ENCODE measurements at regions not wholly inside any gene's neighbourhood (a gene's known extent, or its start where the extent isn't known, plus 50 kb on each side); places are given as distances from the start of the nearest gene placed in this dataset.
"Not testable (repeated sequence)": the region's sequence is repeated elsewhere in the genome, so short reads cannot be mapped to it uniquely, and the experiment has no call there.

DNA sequence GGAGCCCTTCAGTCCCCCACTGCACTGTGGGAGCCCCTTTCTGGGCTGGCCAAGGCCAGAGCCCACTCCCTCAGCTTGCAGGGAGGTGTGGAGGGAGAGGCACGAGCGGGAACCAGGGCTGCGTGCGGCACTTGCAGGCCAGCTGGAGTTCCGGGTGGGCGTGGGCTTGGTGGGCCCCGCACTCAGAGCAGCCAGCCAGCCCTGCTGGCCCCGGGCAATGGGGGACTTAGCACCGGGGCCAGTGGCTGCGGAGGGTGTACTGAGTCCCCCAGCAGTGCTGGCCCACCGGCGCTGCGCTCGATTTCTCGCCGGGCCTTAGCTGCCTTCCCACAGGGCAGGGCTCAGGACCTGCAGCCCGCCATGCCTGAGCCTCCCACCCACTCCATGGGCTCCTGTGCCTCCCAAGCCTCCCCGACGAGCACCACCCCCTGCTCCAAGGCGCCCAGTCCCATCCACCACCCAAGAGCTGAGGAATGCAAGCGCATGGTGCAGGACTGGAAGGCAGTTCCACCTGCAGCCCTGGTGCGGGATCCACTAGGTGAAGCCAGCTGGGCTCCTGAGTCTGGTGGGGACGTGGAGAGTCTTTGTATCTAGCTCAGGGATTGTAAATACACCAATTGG lies 776.2 kb downstream of the KCTD8 start:
- not testable (repeated sequence) for DNase-seq

- no peak for DNase-seq
Observed at GRCh38 chr4:43680421-43680820, 768.2 kb downstream of the KCTD8 start.

DNA sequence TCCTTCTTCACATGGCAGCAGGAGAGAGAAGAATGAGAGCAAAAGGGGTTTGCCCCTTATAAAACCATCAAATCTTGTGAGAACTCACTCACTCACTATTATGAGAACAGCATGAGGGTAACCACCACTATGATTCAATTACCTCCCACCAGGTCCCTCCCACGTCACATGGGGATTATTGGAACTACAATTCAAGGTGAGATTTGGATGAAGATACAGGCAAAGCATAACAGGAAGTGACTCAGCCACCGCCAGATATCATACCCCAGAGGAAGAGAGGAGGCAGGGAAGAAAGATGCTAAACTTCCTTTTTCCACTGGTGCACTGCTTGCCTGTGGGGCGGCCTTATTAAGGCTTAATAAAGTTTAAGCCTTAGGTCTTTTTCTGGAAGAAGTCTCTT lies 766.1 kb downstream of the KCTD8 start:
- no peak for DNase-seq

DNA sequence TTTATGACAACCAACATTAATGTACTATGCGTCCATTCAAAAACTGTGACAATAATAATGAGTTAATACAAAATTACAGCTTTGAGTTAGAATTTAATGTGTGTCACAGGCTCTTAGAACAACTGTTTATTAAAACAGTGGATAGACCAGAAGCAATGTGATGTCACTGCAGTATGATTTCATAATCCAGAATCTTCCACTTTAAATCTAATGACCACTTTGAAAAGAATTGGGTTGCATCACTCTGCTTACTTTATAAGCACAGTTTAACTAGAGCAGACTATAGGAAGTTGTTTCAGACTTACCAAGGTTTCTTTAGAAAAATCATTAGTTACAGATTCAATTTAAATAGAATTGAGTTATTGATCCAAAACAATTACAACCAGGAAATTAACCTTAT lies 758.5 kb downstream of the KCTD8 start:
- no peak for DNase-seq

DNA sequence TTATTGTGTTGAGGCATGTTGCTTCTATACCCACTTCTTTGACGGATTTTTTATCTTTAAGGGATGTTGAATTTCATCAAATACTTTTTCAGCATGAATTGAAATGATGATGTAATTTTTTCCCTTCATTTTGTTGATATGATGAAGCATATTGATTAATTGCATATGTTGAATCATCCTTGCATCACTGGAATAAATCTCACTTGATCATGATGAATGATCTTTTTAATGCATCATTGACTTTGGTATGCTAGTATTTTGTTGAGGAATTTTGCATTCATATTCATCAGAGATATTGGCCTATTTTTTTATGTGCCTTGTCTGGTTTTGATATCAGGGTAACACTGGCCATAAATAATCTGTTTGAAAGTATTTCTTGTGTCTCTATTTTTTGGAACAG lies 754.7 kb downstream of the KCTD8 start:
- no peak for DNase-seq

- no peak for DNase-seq
Observed at GRCh38 chr4:43709443-43709842, 739.2 kb downstream of the KCTD8 start.

DNA sequence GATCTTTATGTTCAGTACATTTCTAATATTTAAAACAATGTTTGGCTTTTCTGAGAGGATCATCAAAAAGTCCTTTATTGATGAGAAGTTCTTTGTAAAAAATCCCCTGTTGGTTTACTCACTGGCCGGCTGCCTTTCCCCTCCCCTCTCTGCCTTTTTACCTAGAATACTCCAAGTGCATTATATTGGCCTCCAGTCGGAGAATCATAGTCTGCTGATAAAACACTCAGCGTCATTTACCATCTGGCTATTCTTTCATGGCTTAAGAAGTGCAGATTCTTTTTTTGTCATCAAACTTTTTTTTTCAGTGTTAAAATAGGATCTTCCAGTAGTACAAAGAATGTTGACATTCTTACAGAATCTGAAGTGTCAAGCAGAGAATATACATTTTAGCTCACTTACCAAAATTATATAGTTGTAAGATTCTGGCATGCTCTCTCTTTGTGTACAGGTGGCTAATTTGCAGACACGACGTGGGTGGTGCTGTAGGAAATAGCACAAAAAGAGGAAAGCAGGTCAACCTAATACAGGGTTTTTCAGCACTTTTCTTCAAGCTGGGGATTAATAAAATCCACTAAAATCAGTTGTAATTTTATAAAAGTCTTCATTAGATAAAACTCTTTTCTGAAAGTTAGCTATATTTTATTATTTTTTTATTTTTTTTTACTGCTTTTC lies 731.8 kb downstream of the KCTD8 start:
- no peak for DNase-seq

DNA sequence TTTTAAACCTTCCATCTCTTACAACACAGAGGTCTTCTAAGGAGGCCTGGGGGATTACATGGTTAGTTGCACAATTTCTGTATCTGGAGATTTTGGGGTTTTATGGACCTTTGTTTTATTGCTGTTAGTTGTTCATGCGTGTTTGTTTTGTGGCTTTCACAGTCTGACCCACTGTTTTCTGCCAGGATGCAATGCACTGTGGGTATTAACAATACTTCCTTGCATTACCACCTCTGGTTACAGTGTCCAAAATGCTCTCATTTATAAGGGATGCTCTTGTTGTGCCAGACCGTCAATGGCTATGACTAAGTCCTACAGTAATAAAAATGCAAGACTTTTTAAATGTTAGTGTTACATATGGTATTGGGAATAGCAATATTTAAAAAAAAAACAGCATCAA lies 730.2 kb downstream of the KCTD8 start:
- no peak for DNase-seq

DNA sequence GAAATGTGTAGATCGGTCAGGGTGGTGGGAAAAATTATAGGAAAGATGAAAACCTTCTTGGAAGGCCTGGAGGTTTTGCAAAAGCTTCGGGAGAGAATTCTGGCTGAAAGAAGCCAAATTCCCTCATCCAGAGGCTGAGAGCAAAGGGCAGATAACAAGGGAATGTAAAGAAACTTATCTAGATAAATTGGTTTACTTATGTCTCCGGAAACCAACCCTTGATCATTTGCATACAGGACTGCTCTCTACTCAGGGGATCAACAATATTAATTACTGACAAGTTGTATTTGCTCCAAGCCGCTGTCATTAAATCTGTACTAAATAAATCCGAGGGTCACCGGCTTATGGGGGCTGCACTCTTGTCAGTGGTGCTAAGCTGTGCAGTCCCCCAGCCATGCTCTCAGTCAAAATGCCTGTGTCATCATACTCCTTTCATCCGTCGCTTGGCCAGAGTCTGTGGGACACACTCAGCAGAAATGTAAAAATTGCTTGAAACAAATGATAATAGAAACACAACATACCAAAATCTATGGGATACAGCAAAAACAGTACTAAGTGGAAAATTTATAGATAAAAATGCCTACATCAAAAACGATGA lies 715.7 kb downstream of the KCTD8 start:
- DNase-seq, result no peak

DNA sequence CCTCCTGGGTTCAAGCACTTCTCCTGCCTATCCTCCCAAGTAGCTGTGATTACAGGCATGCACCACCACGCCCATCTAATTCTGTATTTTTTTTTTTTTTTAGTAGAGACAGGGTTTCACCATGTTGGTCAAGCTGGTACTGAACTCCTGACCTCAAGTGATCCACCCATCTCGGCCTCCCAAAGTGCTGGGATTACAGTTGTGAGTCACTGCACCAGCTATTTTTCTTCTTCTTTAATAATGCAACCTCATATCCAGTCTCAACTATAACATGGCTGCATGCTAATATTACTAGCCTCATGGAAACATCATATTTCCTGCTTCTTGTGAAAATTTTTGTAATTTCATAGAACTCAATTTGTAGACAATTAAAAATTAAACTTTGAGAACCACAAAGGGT lies 706.5 kb downstream of the KCTD8 start:
- no peak for DNase-seq

DNA sequence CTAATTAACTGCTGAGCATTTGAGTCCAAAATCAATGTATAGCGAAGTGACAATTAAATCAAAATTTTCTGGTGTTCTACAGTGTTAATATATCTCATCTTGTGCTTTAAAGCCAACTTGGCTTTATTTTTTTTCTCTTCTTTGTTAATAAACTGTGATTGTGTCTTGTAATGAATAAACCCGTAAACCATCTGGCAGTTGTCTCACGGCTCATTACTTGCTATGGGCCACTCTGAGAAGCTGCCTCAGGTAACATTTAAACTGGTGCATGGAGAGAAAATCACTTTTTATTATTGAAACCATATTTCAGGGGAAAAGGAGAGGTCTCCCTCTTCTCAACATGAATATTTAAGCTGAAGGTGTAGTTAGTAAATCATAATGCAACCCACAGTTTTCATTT lies 694.0 kb downstream of the KCTD8 start:
- no peak for DNase-seq

DNA sequence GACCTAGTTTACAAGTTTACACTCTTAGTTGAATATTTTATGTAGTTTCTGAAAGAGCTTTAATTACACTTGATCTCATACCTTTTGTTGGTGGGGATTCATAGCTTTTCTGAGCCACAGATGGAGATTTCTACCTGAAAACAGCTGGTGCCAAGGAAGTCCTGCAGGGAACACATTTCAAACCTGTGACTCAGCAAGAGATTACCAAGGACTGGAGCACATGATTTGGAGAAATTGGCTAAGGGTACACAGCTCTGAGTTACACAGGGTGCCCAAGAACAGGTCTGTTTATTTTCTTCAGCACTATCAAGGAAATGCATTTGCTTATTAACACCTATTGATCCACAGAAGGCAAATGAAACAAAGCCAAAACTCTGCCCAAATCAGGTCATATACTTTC lies 691.5 kb downstream of the KCTD8 start:
- no peak for DNase-seq

GRCh38 chr4:43758836-43759235 lies 689.8 kb downstream of the KCTD8 start:
- DNase-seq, result no peak

GRCh38 chr4:43763029-43763610 lies 685.5 kb downstream of the KCTD8 start:
- no peak for DNase-seq

- no peak for DNase-seq
Observed at GRCh38 chr4:43765514-43765913, 683.1 kb downstream of the KCTD8 start.

DNA sequence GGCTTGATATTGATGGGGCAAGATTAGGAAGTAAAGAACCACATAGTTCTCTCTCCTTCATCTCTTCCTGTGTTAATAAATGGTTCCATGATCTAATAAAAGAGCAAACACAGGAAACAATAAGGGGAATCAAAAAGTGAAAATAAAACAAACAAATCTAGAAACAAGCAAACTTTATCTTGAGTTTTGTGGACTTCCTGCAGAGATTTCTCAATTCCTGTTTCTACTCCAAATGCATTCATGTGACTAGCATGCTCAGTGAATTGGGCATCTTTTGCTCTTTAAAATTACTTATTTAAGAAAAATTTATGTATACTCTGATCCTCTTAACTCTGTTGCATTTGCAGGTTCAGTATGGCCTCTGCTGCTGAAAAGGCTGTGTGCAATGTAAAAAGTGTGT lies 682.0 kb downstream of the KCTD8 start:
- DNase-seq, result no peak

- DNase-seq, result peak; percentile 18
Observed at GRCh38 chr4:43776371-43776770, 672.2 kb downstream of the KCTD8 start.

DNA sequence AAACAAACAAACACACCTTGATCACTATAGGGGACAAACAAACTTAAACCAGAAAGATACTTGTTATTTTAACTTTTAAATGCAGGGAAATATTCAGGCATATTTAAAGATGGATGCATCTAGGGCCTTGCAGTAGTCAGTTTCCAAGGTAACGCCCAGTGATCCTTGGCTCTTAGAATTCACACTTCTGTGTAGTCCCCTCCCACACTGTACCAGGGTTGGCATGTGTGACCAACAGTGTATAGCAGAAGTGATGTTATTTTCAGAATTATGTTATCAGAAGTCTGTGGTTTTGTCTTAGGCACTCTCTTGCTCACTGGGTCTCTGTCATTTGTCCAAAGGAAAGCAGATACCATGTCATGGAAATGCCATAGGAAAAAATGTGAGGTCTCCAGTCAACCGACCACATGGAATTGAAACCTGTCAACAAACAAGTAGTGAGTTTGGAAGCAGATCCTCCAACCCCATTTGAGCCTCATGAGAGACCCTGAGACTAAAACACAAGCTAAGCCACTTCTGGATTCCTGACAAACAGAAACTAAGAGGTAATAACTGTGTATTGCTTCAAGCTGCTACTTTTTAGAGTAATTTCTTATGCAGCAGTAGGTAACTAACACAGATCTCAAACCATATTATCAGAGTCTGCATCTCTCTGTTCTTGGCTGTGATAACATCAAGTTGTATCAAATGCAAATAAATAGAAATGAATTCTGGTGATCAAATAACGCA lies 670.3 kb downstream of the KCTD8 start:
- no peak for DNase-seq

DNA sequence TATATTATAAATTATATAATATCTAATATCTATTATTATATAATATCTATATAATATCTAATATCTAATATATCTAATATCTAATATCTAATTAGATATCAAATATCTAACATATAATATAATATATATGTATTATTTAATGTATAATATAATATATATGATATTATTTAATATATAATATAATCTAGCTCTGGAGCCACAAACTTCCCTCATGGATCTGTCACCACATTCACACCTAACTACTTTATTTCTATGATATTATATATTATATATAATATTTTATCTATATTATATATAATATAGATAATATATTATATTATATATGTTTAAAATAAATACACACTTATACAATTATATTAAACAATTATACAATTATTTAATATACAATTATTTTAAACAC lies 667.5 kb downstream of the KCTD8 start:
- no peak for DNase-seq

GRCh38 chr4:43782391-43782790 lies 666.2 kb downstream of the KCTD8 start:
- no peak for DNase-seq

- no peak for DNase-seq
Observed at GRCh38 chr4:43816116-43816515, 632.5 kb downstream of the KCTD8 start.

GRCh38 chr4:43822621-43823020 lies 626.0 kb downstream of the KCTD8 start:
- no peak for DNase-seq

DNA sequence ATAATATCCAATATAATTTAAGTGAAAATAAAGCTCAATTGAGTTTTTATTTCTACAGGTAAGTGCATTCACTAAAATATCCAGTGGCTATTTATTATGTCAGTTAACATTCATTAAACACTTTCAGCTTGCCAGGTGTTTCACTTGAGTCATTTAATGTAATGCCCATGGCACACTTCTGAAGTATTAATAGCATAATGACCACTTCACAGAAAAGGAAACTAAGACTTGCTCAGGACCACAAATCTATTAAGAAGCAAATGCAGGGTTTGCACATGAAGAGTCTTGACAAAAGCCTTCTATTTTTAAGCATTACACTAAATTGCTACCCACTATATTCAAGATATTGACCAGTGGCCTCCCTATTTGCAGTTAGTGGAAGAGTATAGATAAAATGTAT lies 612.7 kb downstream of the KCTD8 start:
- DNase-seq, result no peak

DNA sequence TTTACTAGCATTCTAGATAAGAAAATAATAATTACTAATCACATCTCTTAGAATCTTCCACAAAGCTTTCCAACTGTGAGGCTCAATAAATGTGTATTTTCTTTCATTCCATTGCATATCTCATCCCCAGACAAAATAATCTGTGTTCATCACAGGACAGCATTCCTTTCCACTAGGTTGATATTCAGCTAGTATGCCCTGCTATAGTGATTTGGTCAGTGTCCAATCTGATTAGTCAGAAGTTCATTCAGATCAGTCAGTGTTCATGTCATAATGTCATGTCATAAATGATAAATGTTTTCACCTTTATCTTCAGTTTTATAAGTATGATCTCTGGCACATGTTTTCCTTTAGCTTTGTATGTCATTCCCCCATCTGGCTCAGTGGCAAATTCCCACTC lies 611.4 kb downstream of the KCTD8 start:
- no peak for DNase-seq
